Gastrocnemius medialis (tissue), 4 donors: ENCODE measurements at regions not wholly inside any gene's neighbourhood (a gene's known extent, or its start where the extent isn't known, plus 50 kb on each side); places are given as distances from the start of the nearest gene placed in this dataset.
A peak's percentile ranks its signal among the peaks of the same experiment; 100 is the strongest.

ENCODE experiments used
- ATAC-seq, 2 donors: fragments of 150-250 bp; one replicate each; pipeline ENCODE4 v1.9.1; 2016
- DNase-seq, 2 donors: peaks; one replicate each; pipeline ENCODE4 v3.0.0-alpha.2; 2019
- H3K27ac ChIP-seq, 4 donors: fragments of 200-600 bp; sonication (generic); 1 replicate in 1 of 4; 2 replicates in 3 of 4; pipeline ENCODE4 v1.5.1; 2016 to 2018; ENCODE audit warnings: mild to moderate bottlenecking in 2 of 4, moderate library complexity in 1 of 4
- H3K27me3 ChIP-seq, 3 donors: fragments of 200-600 bp; sonication (generic) in 2 of 3; 1 replicate in 1 of 3; 2 replicates in 2 of 3; pipeline versions ENCODE4 v1.5.1 to v1.6.0; 2016 to 2019; ENCODE audit warnings: mild to moderate bottlenecking in 1 of 3, moderate library complexity in 1 of 3
- H3K36me3 ChIP-seq, 2 donors: fragments of 200-600 bp; sonication (generic) in 1 of 2; one replicate each; pipeline ENCODE4 v1.5.1; 2017 to 2018
- H3K4me1 ChIP-seq, 2 donors: fragments of 200-600 bp; sonication (generic) in 1 of 2; one replicate each; pipeline ENCODE4 v1.5.1; 2016 to 2017; ENCODE audit warnings: mild to moderate bottlenecking in 2 of 2
- H3K4me3 ChIP-seq, 4 donors: fragments of 200-600 bp; sonication (generic) in 3 of 4; 1 replicate in 1 of 4; 2 replicates in 3 of 4; pipeline ENCODE4 v1.5.1; 2016 to 2019; ENCODE audit warnings: mild to moderate bottlenecking in 2 of 4
- H3K9me3 ChIP-seq, 3 donors: fragments of 200-600 bp; sonication (generic) in 2 of 3; 1 replicate in 1 of 3; 2 replicates in 2 of 3; pipeline ENCODE4 v1.5.1; 2016 to 2019
- POLR2A ChIP-seq, 2 donors: fragments of 450-650 bp; IDR thresholded peaks; one replicate each; pipeline ENCODE4 v1.6.1; 2017; ENCODE audit warnings: antibody characterized with exemption in 2 of 2, mild to moderate bottlenecking in 2 of 2, moderate library complexity in 2 of 2
- in situ Hi-C, 4 donors: fragments of 200-750 bp; cut with MboI; loops; one replicate each; pipeline versions ENCODE4 v1.15.0 to v1.8.0; 2017; ENCODE audit warnings: low sequenced_read_pairs in 4 of 4
- intact Hi-C: fragments of 100-400 bp; cut with DNase I; formaldehyde crosslinking; loops from one replicate; pipeline ENCODE4 v1.15.1; 2023; ENCODE audit warnings: low total_unique reads
- TF ChIP-seq, protein P1 (sequence below), 5 experiments: fragments of 450-650 bp in 3 of 5; fragments of 200-600 bp in 2 of 5; sonication (generic) in 2 of 5; IDR thresholded peaks in 4 of 5; conservative IDR thresholded peaks in 1 of 5; 1 replicate in 4 of 5; 2 replicates in 1 of 5; pipeline ENCODE4 v1.5.1; 2016 to 2019; ENCODE audit warnings: antibody characterized with exemption in 5 of 5, mild to moderate bottlenecking in 3 of 5, moderate library complexity in 3 of 5

DNA sequence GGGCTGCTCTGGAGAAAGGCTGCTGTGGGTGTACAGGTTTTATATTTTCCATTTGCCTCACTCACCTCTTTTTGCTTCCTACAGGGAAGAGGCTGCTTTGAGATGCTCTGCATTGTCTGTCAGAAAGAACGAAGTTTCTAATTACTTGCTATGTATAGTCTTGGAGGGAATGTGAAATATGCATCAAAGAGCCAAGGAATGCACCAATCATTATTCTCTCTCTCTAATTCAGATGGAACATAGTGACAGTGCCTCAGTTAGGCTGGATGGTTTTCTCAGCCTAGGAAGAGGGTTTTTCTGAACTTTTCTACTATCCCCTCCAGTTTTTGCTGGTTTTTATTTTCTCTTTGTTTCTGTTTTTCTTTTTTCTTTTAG, 106.8 kb upstream of the SLC4A4 start:
- intact Hi-C loops (no loop called here), in situ Hi-C loops (no loop called here)
- Histone ChIP-seq H3K36me3 (no peaks in the 10 kb centered on the region), H3K27me3 (no peaks in the 10 kb centered on the region), H3K27ac (peak overlapping the region; percentile 72 to 80 (median 74)), H3K4me3 (no peak overlapping the region), H3K4me1 (peaks cover 16 to 32% of the 10 kb centered on the region in 2 donors), H3K9me3 (no peaks in the 10 kb centered on the region)
- TF ChIP-seq, protein P1, sequence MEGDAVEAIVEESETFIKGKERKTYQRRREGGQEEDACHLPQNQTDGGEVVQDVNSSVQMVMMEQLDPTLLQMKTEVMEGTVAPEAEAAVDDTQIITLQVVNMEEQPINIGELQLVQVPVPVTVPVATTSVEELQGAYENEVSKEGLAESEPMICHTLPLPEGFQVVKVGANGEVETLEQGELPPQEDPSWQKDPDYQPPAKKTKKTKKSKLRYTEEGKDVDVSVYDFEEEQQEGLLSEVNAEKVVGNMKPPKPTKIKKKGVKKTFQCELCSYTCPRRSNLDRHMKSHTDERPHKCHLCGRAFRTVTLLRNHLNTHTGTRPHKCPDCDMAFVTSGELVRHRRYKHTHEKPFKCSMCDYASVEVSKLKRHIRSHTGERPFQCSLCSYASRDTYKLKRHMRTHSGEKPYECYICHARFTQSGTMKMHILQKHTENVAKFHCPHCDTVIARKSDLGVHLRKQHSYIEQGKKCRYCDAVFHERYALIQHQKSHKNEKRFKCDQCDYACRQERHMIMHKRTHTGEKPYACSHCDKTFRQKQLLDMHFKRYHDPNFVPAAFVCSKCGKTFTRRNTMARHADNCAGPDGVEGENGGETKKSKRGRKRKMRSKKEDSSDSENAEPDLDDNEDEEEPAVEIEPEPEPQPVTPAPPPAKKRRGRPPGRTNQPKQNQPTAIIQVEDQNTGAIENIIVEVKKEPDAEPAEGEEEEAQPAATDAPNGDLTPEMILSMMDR (IDR thresholded peaks at IDR 0.05 in 4 of 5, conservative IDR thresholded peaks at IDR 0.05 in 1 of 5): no peak
- no peak for TF ChIP-seq POLR2A (IDR thresholded peaks at IDR 0.05)
- DNase-seq: no peak
- no peak for ATAC-seq

DNA sequence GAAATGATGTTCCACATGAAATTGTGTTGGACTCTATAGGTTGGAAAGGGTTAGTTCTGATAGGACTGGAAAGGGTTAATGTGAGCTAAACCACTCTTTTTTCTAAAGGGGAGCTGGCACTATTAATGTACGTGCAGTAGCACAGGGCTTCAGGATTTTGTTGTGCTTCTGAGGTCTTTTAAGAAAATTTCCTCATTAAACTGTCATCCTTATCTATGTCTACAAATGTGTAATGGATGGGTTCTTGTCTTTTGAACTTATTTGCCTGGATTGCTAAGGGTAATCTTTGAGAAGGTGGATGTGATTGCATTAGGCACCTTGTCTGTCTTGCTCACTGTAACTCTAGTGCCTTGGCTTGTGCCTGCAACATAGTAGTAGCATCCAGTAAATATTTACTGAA, 106.0 kb upstream of the SLC4A4 start:
- DNase-seq: no peak
- in situ Hi-C loops: no loop called here
- Histone ChIP-seq H3K27ac (no peak overlapping the region), H3K4me1 (peaks cover 16 to 32% of the 10 kb centered on the region in 2 donors), H3K36me3 (no peaks in the 10 kb centered on the region), H3K4me3 (no peak overlapping the region), H3K27me3 (no peaks in the 10 kb centered on the region), H3K9me3 (no peaks in the 10 kb centered on the region)
- no peak for ATAC-seq
- TF ChIP-seq, protein P1 (IDR thresholded peaks at IDR 0.05 in 4 of 5, conservative IDR thresholded peaks at IDR 0.05 in 1 of 5): no peak
- no peak for TF ChIP-seq POLR2A (IDR thresholded peaks at IDR 0.05)
- intact Hi-C loops: no loop called here

DNA sequence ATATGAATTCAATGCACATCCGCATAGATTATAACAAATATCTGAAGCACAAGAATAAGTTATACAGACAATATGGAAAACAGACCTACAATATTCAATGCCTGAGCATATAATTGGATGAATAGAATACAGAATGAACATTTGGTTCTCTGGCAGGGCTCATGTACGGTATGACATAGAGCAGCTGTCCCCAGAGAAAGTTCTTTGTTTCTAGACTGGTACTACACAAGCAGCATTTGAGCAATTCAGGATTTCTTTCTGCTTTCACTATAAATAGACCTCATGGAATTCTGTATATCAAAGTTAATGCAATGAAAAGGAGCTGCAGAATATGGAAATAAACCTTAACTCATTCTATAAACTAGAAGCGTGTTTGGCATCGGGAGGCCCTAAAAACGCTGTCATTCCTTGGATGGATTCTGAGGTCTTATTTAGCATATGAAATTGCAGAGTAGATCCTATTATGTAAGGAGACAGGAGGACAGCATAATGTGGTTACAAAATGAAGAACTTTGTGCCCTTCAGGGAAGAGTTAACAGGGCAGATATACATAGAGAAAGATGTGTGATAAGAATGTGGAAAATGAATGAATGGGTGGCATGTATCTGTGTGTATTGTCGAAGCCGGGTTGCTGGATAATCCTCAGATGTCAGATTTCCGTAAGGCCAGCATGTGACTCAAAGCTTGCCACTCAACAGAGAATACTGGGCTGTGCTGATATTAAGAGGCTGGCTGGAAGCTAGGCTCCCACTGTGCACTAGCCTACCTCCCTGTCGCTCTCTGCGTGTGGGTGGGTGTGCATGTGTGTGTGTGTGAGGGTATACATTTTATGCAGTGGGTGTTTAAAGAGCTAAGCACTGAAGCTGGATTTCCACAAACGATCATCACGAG, 103.3 kb upstream of the SLC4A4 start:
- TF ChIP-seq POLR2A (IDR thresholded peaks at IDR 0.05): no peak
- TF ChIP-seq, protein P1 (IDR thresholded peaks at IDR 0.05 in 4 of 5, conservative IDR thresholded peaks at IDR 0.05 in 1 of 5): no peak
- in situ Hi-C loops: no loop called here

DNA sequence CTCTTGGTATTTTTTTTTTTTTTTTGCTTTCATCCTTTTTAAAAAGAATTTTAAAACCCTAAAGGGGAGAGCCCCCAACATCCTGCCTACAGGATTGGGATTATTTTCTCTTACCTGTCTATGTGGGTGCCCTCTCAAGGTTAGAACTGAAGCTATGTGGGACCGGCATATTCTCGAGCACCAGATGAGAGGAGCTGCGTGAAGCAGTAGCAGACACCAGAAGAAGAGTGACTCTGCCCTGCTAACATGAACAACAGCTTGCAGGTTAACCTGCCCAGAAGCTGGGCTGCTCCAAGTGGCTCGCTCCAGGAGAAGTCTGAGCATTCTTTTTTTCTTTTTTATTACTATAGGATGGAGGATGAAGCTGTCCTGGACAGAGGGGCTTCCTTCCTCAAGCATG, 102.6 kb upstream of the SLC4A4 start:
- DNase-seq: no peak
- in situ Hi-C loops (no loop called here), intact Hi-C loops (no loop called here)
- Histone ChIP-seq H3K36me3 (no peaks in the 10 kb centered on the region), H3K27me3 (no peaks in the 10 kb centered on the region), H3K4me1 (peaks cover 18 to 33% of the 10 kb centered on the region in 2 donors), H3K9me3 (no peaks in the 10 kb centered on the region), H3K27ac (peak overlapping the region; percentile 25 to 59 (median 56)), H3K4me3 (peak overlapping the region in 3 of 4 donors; percentile 32 to 36 (median 33))
- TF ChIP-seq, protein P1 (IDR thresholded peaks at IDR 0.05 in 4 of 5, conservative IDR thresholded peaks at IDR 0.05 in 1 of 5): no peak
- TF ChIP-seq POLR2A (IDR thresholded peaks at IDR 0.05): no peak
- peak in 1 of 2 donors; percentile 39 for ATAC-seq

More for the DNA sequence above, 103.3 kb upstream of the SLC4A4 start:
- intact Hi-C loops: no loop called here
- H3K36me3 ChIP-seq: no peaks in the 10 kb centered on the region
- peaks cover 19 to 36% of the 10 kb centered on the region in 2 donors for H3K4me1 ChIP-seq
- no peaks in the 10 kb centered on the region for H3K9me3 ChIP-seq
- DNase-seq (peak in 1 of 2 donors; percentile 16), ATAC-seq (peak; percentile 51 to 71)
- H3K27ac ChIP-seq: peak overlapping the region; percentile 25 to 59 (median 56)
- H3K27me3 ChIP-seq: no peaks in the 10 kb centered on the region
- H3K4me3 ChIP-seq: peak overlapping the region in 3 of 4 donors; percentile 32 to 36 (median 33)
